H1 (cell line): ENCODE measurements at regions not wholly inside any gene's neighbourhood (a gene's known extent, or its start where the extent isn't known, plus 50 kb on each side); places are given as distances from the start of the nearest gene placed in this dataset.

Source experiments
- BCL11A ChIP-seq, 2 experiments: IDR thresholded peaks; one replicate each; pipeline ENCODE4 v1.6.1; 2011; ENCODE audit warnings: low read depth in 2 of 2, low read length in 2 of 2, mild to moderate bottlenecking in 2 of 2
- GABPA ChIP-seq: IDR thresholded peaks from 2 replicates; pipeline ENCODE4 v1.6.1; 2011; ENCODE audit warnings: mild to moderate bottlenecking, low read length, moderate library complexity, borderline replicate concordance; ENCODE audit not compliant: insufficient read depth
- POLR2A ChIP-seq, 2 experiments: IDR thresholded peaks; 1 replicate in 1 of 2; 2 replicates in 1 of 2; pipeline ENCODE4 v1.6.1; 2011; ENCODE audit warnings: low read depth in 2 of 2, low read length in 2 of 2, mild to moderate bottlenecking in 2 of 2; ENCODE audit errors: control extremely low read depth in 1 of 2
- TAF1 ChIP-seq: IDR thresholded peaks from 2 replicates; pipeline ENCODE4 v1.6.1; 2011; ENCODE audit warnings: mild to moderate bottlenecking, low read depth, low read length
- TF ChIP-seq, protein P1 (sequence below), 3 experiments: IDR thresholded peaks; 1 replicate in 2 of 3; 2 replicates in 1 of 3; pipeline versions ENCODE4 v1.5.1 to v1.6.1; 2011; ENCODE audit warnings: low read length in 3 of 3, mild to moderate bottlenecking in 3 of 3, inconsistent platforms in 2 of 3, low read depth in 1 of 3, moderate library complexity in 1 of 3; ENCODE audit not compliant: insufficient read depth in 1 of 3; ENCODE audit errors: control extremely low read depth in 1 of 3
- TF ChIP-seq, protein P2 (sequence below): IDR thresholded peaks from 2 replicates; pipeline ENCODE4 v1.6.1; 2011; ENCODE audit warnings: low read depth, mild to moderate bottlenecking, low read length; ENCODE audit not compliant: insufficient read depth
- TF ChIP-seq, protein P3 (sequence below): IDR thresholded peaks from 2 replicates; pipeline ENCODE4 v1.6.1; 2012; ENCODE audit warnings: inconsistent platforms

DNA sequence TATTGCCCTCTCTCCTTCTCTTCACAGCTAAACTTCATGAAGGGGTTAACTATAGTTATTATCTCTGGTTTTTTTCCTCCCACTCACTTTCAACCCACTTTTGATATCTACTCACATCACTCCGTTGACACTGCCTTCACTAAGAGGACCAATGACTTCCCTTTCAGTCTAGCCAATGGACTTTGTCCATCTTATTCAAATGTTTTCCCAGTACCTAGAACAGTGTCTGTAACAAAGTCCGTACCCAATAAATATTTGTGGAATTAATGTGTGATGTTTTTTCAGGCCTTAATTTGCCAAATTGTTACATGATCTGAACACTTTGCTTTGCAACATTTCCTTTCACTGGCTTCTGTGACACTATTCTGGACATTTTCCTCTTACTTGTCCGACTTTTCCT lies 106.0 kb upstream of the AR start:
- TF ChIP-seq, protein P1, sequence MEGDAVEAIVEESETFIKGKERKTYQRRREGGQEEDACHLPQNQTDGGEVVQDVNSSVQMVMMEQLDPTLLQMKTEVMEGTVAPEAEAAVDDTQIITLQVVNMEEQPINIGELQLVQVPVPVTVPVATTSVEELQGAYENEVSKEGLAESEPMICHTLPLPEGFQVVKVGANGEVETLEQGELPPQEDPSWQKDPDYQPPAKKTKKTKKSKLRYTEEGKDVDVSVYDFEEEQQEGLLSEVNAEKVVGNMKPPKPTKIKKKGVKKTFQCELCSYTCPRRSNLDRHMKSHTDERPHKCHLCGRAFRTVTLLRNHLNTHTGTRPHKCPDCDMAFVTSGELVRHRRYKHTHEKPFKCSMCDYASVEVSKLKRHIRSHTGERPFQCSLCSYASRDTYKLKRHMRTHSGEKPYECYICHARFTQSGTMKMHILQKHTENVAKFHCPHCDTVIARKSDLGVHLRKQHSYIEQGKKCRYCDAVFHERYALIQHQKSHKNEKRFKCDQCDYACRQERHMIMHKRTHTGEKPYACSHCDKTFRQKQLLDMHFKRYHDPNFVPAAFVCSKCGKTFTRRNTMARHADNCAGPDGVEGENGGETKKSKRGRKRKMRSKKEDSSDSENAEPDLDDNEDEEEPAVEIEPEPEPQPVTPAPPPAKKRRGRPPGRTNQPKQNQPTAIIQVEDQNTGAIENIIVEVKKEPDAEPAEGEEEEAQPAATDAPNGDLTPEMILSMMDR (IDR thresholded peaks at IDR 0.05; ENCODE audit: control extremely low read depth in 1 of 3, insufficient read depth in 1 of 3, low read depth in 1 of 3, low read length in 3 of 3), result no peak
- TF ChIP-seq, protein P2, sequence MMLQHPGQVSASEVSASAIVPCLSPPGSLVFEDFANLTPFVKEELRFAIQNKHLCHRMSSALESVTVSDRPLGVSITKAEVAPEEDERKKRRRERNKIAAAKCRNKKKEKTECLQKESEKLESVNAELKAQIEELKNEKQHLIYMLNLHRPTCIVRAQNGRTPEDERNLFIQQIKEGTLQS, result no peak
- TF ChIP-seq POLR2A (IDR thresholded peaks at IDR 0.05; ENCODE audit: control extremely low read depth in 1 of 2, low read depth in 2 of 2, low read length in 2 of 2) (no peak), TAF1 (no peak), BCL11A (IDR thresholded peaks at IDR 0.05; ENCODE audit: low read depth in 2 of 2, low read length in 2 of 2) (no peak), GABPA (no peak)
- TF ChIP-seq, protein P3, sequence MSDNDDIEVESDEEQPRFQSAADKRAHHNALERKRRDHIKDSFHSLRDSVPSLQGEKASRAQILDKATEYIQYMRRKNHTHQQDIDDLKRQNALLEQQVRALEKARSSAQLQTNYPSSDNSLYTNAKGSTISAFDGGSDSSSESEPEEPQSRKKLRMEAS, result no peak
